GM12872 (cell line): ENCODE measurements at regions not wholly inside any gene's neighbourhood (a gene's known extent, or its start where the extent isn't known, plus 50 kb on each side); places are given as distances from the start of the nearest gene placed in this dataset.

Source experiments
- CTCF ChIP-seq: IDR thresholded peaks from 3 replicates; pipeline ENCODE4 v1.5.1; 2011; ENCODE audit warnings: low read depth, mild to moderate bottlenecking, low read length, moderate library complexity; ENCODE audit not compliant: insufficient read depth

- no peak for TF ChIP-seq CTCF
Observed at GRCh38 chr20:6575912-6576401, 191.5 kb upstream of the BMP2 start.

GRCh38 chr20:6566821-6567220, 200.7 kb upstream of the BMP2 start:
- TF ChIP-seq CTCF: no peak

GRCh38 chr20:6562111-6562510, 205.4 kb upstream of the BMP2 start:
- no peak for TF ChIP-seq CTCF

- no peak for TF ChIP-seq CTCF
Observed at GRCh38 chr20:6560978-6561377, 206.5 kb upstream of the BMP2 start.

GRCh38 chr20:6559791-6560190, 207.7 kb upstream of the BMP2 start:
- TF ChIP-seq CTCF: no peak

- no peak for TF ChIP-seq CTCF
Observed at GRCh38 chr20:6558341-6558740, 209.1 kb upstream of the BMP2 start.

- no peak for TF ChIP-seq CTCF
Observed at GRCh38 chr20:6533761-6534479, 233.6 kb upstream of the BMP2 start.

- TF ChIP-seq CTCF: no peak
Observed at GRCh38 chr20:6533351-6533750, 234.1 kb upstream of the BMP2 start.
